Panc1 (cell line): ENCODE measurements at regions not wholly inside any gene's neighbourhood (a gene's known extent, or its start where the extent isn't known, plus 50 kb on each side); places are given as distances from the start of the nearest gene placed in this dataset.

Experiments
- POLR2AphosphoS5 ChIP-seq: IDR thresholded peaks from 2 replicates; pipeline ENCODE4 v1.6.1; 2012; ENCODE audit warnings: mild to moderate bottlenecking, low read depth, low read length, moderate library complexity
- SIN3A ChIP-seq: IDR thresholded peaks from 2 replicates; pipeline ENCODE4 v1.6.1; 2012; ENCODE audit warnings: low read depth, mild to moderate bottlenecking, low read length, moderate library complexity, borderline replicate concordance; ENCODE audit not compliant: insufficient read depth
- TF ChIP-seq, protein P1 (sequence below): fragments of 450-650 bp; IDR thresholded peaks from 2 replicates; pipeline ENCODE4 v1.5.1; 2017; ENCODE audit warnings: mild to moderate bottlenecking
- TF ChIP-seq, protein P2 (sequence below), 2 experiments: IDR thresholded peaks; 2 replicates each; pipeline ENCODE4 v1.6.1; 2011 to 2012; ENCODE audit warnings: low read depth in 2 of 2, control low read depth in 1 of 2, low read length in 1 of 2, mild to moderate bottlenecking in 1 of 2, moderate library complexity in 1 of 2; ENCODE audit not compliant: insufficient read depth in 1 of 2

DNA sequence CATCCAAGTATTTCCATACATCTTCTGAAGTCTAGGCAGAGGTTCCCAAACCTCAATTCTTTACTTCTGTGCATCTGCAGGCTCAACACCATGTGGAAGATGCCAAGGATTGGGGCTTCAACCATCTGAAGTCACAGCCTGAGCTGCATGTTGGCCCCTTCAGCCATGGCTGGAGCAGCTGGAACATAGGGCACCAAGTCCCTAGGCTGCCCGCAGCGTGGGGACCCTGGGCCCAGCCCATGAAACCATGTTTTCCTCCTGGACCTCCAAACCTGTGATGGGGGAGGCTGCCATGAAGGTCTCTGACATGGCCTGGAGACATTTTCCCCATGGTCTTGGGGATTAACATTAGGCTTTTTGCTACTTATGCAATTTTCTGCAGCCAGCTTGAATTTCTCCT is 729.8 kb downstream of the KCNT2 start:
- TF ChIP-seq, protein P1, sequence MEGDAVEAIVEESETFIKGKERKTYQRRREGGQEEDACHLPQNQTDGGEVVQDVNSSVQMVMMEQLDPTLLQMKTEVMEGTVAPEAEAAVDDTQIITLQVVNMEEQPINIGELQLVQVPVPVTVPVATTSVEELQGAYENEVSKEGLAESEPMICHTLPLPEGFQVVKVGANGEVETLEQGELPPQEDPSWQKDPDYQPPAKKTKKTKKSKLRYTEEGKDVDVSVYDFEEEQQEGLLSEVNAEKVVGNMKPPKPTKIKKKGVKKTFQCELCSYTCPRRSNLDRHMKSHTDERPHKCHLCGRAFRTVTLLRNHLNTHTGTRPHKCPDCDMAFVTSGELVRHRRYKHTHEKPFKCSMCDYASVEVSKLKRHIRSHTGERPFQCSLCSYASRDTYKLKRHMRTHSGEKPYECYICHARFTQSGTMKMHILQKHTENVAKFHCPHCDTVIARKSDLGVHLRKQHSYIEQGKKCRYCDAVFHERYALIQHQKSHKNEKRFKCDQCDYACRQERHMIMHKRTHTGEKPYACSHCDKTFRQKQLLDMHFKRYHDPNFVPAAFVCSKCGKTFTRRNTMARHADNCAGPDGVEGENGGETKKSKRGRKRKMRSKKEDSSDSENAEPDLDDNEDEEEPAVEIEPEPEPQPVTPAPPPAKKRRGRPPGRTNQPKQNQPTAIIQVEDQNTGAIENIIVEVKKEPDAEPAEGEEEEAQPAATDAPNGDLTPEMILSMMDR: no peak
- TF ChIP-seq, protein P2, sequence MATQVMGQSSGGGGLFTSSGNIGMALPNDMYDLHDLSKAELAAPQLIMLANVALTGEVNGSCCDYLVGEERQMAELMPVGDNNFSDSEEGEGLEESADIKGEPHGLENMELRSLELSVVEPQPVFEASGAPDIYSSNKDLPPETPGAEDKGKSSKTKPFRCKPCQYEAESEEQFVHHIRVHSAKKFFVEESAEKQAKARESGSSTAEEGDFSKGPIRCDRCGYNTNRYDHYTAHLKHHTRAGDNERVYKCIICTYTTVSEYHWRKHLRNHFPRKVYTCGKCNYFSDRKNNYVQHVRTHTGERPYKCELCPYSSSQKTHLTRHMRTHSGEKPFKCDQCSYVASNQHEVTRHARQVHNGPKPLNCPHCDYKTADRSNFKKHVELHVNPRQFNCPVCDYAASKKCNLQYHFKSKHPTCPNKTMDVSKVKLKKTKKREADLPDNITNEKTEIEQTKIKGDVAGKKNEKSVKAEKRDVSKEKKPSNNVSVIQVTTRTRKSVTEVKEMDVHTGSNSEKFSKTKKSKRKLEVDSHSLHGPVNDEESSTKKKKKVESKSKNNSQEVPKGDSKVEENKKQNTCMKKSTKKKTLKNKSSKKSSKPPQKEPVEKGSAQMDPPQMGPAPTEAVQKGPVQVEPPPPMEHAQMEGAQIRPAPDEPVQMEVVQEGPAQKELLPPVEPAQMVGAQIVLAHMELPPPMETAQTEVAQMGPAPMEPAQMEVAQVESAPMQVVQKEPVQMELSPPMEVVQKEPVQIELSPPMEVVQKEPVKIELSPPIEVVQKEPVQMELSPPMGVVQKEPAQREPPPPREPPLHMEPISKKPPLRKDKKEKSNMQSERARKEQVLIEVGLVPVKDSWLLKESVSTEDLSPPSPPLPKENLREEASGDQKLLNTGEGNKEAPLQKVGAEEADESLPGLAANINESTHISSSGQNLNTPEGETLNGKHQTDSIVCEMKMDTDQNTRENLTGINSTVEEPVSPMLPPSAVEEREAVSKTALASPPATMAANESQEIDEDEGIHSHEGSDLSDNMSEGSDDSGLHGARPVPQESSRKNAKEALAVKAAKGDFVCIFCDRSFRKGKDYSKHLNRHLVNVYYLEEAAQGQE (IDR thresholded peaks at IDR 0.05; ENCODE audit: insufficient read depth in 1 of 2, low read depth in 2 of 2, low read length in 1 of 2): no peak
- TF ChIP-seq SIN3A (no peak), POLR2AphosphoS5 (no peak)
